ENCODE measurements at regions not wholly inside any gene's neighbourhood (a gene's known extent, or its start where the extent isn't known, plus 50 kb on each side); places are given as distances from the start of the nearest gene placed in this dataset.

GRCh38 chr21:17979763-17980162 is 160.6 kb upstream of the C21orf91 start:
- H3K4me3 ChIP-seq: no peak overlapping the region
- no peak for DNase-seq
- H3K27me3 ChIP-seq: no peaks in the 10 kb centered on the region
- no peaks in the 10 kb centered on the region for H3K36me3 ChIP-seq
- no peaks in the 10 kb centered on the region for H3K4me1 ChIP-seq
- TF ChIP-seq POLR2A (IDR thresholded peaks at IDR 0.05): no peak
- no peak for TF ChIP-seq CTCF (IDR thresholded peaks at IDR 0.05)
- no peaks in the 10 kb centered on the region for H3K9me3 ChIP-seq
- no peak overlapping the region for H3K27ac ChIP-seq

- no peaks in the 10 kb centered on the region for H3K4me1 ChIP-seq
- DNase-seq: no peak
- no peak overlapping the region for H3K4me3 ChIP-seq
- no peak overlapping the region for H3K27ac ChIP-seq
- H3K27me3 ChIP-seq: no peaks in the 10 kb centered on the region
- TF ChIP-seq POLR2A (IDR thresholded peaks at IDR 0.05): no peak
- TF ChIP-seq CTCF (IDR thresholded peaks at IDR 0.05): no peak
- no peaks in the 10 kb centered on the region for H3K9me3 ChIP-seq
- H3K36me3 ChIP-seq: no peaks in the 10 kb centered on the region
Observed at GRCh38 chr21:17978895-17979294, 159.7 kb upstream of the C21orf91 start.

GRCh38 chr21:17976691-17977090 is 157.5 kb upstream of the C21orf91 start:
- Histone ChIP-seq H3K36me3 (no peaks in the 10 kb centered on the region), H3K4me3 (no peak overlapping the region), H3K9me3 (no peaks in the 10 kb centered on the region), H3K27me3 (no peaks in the 10 kb centered on the region), H3K4me1 (no peaks in the 10 kb centered on the region), H3K27ac (no peak overlapping the region)
- no peak for DNase-seq
- TF ChIP-seq POLR2A (IDR thresholded peaks at IDR 0.05) (no peak), CTCF (IDR thresholded peaks at IDR 0.05) (no peak)

GRCh38 chr21:17976139-17976538 is 157.0 kb upstream of the C21orf91 start:
- Histone ChIP-seq H3K4me1 (no peaks in the 10 kb centered on the region), H3K27ac (no peak overlapping the region), H3K9me3 (no peaks in the 10 kb centered on the region), H3K36me3 (no peaks in the 10 kb centered on the region), H3K27me3 (no peaks in the 10 kb centered on the region), H3K4me3 (no peak overlapping the region)
- DNase-seq: no peak
- no peak for TF ChIP-seq CTCF (IDR thresholded peaks at IDR 0.05)
- TF ChIP-seq POLR2A (IDR thresholded peaks at IDR 0.05): no peak

GRCh38 chr21:17967319-17967718 is 148.2 kb upstream of the C21orf91 start:
- Histone ChIP-seq H3K36me3 (no peaks in the 10 kb centered on the region), H3K4me3 (no peak overlapping the region), H3K27me3 (no peaks in the 10 kb centered on the region), H3K27ac (no peak overlapping the region), H3K4me1 (no peaks in the 10 kb centered on the region), H3K9me3 (no peaks in the 10 kb centered on the region)
- no peak for DNase-seq
- no peak for TF ChIP-seq POLR2A (IDR thresholded peaks at IDR 0.05)
- no peak for TF ChIP-seq CTCF (IDR thresholded peaks at IDR 0.05)

GRCh38 chr21:17964716-17965115 is 145.6 kb upstream of the C21orf91 start:
- no peak for DNase-seq
- no peaks in the 10 kb centered on the region for H3K27me3 ChIP-seq
- no peaks in the 10 kb centered on the region for H3K36me3 ChIP-seq
- no peak for TF ChIP-seq CTCF (IDR thresholded peaks at IDR 0.05)
- no peak for TF ChIP-seq POLR2A (IDR thresholded peaks at IDR 0.05)
- H3K4me3 ChIP-seq: no peak overlapping the region
- no peak overlapping the region for H3K27ac ChIP-seq
- H3K4me1 ChIP-seq: no peaks in the 10 kb centered on the region
- no peaks in the 10 kb centered on the region for H3K9me3 ChIP-seq

Data from Peyer's patch (tissue), 4 donors.